ENCODE measurements at regions not wholly inside any gene's neighbourhood (a gene's known extent, or its start where the extent isn't known, plus 50 kb on each side); places are given as distances from the start of the nearest gene placed in this dataset.

GRCh38 chr9:86548220-86548619 is 194.0 kb upstream of the TUT7 start:
- H2BK20ac ChIP-seq (ENCODE audit: low read depth, low read length): peak overlapping the region; percentile 65; the same call in 1 of the 2 replicates
- H4K8ac ChIP-seq (ENCODE audit: low read depth in 2 of 2, low read length in 2 of 2): no peak overlapping the region
- peak overlapping the region; percentile 60; the same call in 2 of the 3 replicates for H2BK15ac ChIP-seq (ENCODE audit: low read depth, low read length)
- no TSS peak for BruUV-seq (replicated peaks)
- peak overlapping the region; percentile 63; the same call in 1 of the 2 replicates for H2BK120ac ChIP-seq (ENCODE audit: low read depth, low read length)
- intact Hi-C loops (cut with micrococcal nuclease) (no loop called here), dilution Hi-C loops (cut with HindIII; ENCODE audit: low sequenced_read_pairs, unreplicated experiment) (no loop called here), in situ Hi-C loops (cut with MboI; ENCODE audit: low sequenced_read_pairs) (no loop called here)
- CTCF ChIA-PET: no interaction called here
- ATAC-seq (ENCODE audit: low read depth) (no peak), DNase-seq (no peak)
- no peak overlapping the region for H3K27ac ChIP-seq (ENCODE audit: insufficient read depth, low read length)
- no peak overlapping the region for H3K56ac ChIP-seq (ENCODE audit: extremely low read depth, insufficient read depth, low read length)
- peaks cover 14% of the 10 kb centered on the region for H3K4me1 ChIP-seq (ENCODE audit: control insufficient read depth, insufficient read depth, low read length)
- no peak overlapping the region for H3K4me2 ChIP-seq (ENCODE audit: low read depth, low read length)
- peak overlapping the region; percentile 16 for H2BK5ac ChIP-seq (ENCODE audit: low read depth, low read length, poor library complexity, severe bottlenecking)
- H3K4ac ChIP-seq (ENCODE audit: low read depth, low read length): peak overlapping the region; percentile 41; the same call in 1 of the 2 replicates
- H2AK5ac ChIP-seq (ENCODE audit: low read depth, low read length): peak overlapping the region; percentile 75
- H3K14ac ChIP-seq (replicated peaks; ENCODE audit: low read depth, low read length): no peak overlapping the region
- POLR2A ChIA-PET (ENCODE audit: unreplicated experiment): no interaction called here
- H3K18ac ChIP-seq (ENCODE audit: low read depth, low read length): peak overlapping the region; percentile 56; the same call in 1 of the 2 replicates
- no peak overlapping the region for H3K9ac ChIP-seq (ENCODE audit: low read depth, low read length)
- H3K4me3 ChIP-seq (ENCODE audit: insufficient read depth, low read depth, low read length): no peak overlapping the region
- no peaks in the 10 kb centered on the region for H4K20me1 ChIP-seq (ENCODE audit: insufficient read depth, low read length)
- H3K23ac ChIP-seq (ENCODE audit: low read depth, low read length): no peak overlapping the region
- H4K91ac ChIP-seq (ENCODE audit: insufficient read depth, low read depth, low read length): no peak overlapping the region
- WGBS, 2 experiments (ENCODE audit: extremely low coverage in 2 of 2, insufficient read length in 1 of 2): 94% methylated on average over 2 of the region's 4 CpGs; no CpG with 5 or more reads in 1 of the 2 experiments
- H3K9me3 ChIP-seq (ENCODE audit: control insufficient read depth, insufficient read depth, low read length): no peaks in the 10 kb centered on the region
- H3K36me3 ChIP-seq (ENCODE audit: control insufficient read depth, insufficient read depth, low read length): no peaks in the 10 kb centered on the region
- no peaks in the 10 kb centered on the region for H3K27me3 ChIP-seq (ENCODE audit: control insufficient read depth, insufficient read depth, low read length)
- H3K9me1 ChIP-seq (ENCODE audit: insufficient read depth, low read length): peaks cover 5% of the 10 kb centered on the region; the same call in 1 of the 2 replicates
- H3K79me1 ChIP-seq (ENCODE audit: low read depth in 1 of 2, low read length in 2 of 2): no peaks in the 10 kb centered on the region
- H4K5ac ChIP-seq (ENCODE audit: low read depth, low read length): 0 out of 2 replicates have a peak overlapping the region, but pooled peaks have one; percentile 30
- H2AFZ ChIP-seq (replicated peaks; ENCODE audit: low read length, poor library complexity): no peak overlapping the region
- TF ChIP-seq SMC3 (IDR thresholded peaks at IDR 0.05; ENCODE audit: low read depth, low read length) (no peak), POLR2A (IDR thresholded peaks at IDR 0.05; ENCODE audit: low read depth, low read length) (no peak), USF2 (IDR thresholded peaks at IDR 0.05; ENCODE audit: low read depth, low read length) (no peak), CTCF (conservative IDR thresholded peaks at IDR 0.05; ENCODE audit: low read depth, low read length) (no peak), MXI1 (IDR thresholded peaks at IDR 0.05; ENCODE audit: borderline replicate concordance, low read depth, low read length) (no peak), CEBPB (IDR thresholded peaks at IDR 0.05; ENCODE audit: low read depth, low read length) (no peak), MAZ (IDR thresholded peaks at IDR 0.05; ENCODE audit: borderline replicate concordance, low read depth, low read length) (no peak), BHLHE40 (IDR thresholded peaks at IDR 0.05; ENCODE audit: low read depth, low read length) (no peak), RAD21 (IDR thresholded peaks at IDR 0.05; ENCODE audit: low read length) (no peak), NFE2L2 (IDR thresholded peaks at IDR 0.05; ENCODE audit: low read depth, low read length) (no peak), RFX5 (IDR thresholded peaks at IDR 0.05; ENCODE audit: low read depth, low read length) (no peak), RCOR1 (IDR thresholded peaks at IDR 0.05; ENCODE audit: insufficient replicate concordance, low read length) (no peak), MAFK (IDR thresholded peaks at IDR 0.05; ENCODE audit: low read depth, low read length) (no peak), ELK1 (IDR thresholded peaks at IDR 0.05; ENCODE audit: borderline replicate concordance, low read depth, low read length) (no peak), CHD1 (IDR thresholded peaks at IDR 0.05; ENCODE audit: low read depth, low read length) (no peak), FOS (IDR thresholded peaks at IDR 0.05; ENCODE audit: low read depth, low read length) (no peak)
- peak overlapping the region; percentile 37 for H2AK9ac ChIP-seq (replicated peaks; ENCODE audit: low read depth, low read length, poor library complexity)
